ENCODE measurements at regions not wholly inside any gene's neighbourhood (a gene's known extent, or its start where the extent isn't known, plus 50 kb on each side); places are given as distances from the start of the nearest gene placed in this dataset.

DNA sequence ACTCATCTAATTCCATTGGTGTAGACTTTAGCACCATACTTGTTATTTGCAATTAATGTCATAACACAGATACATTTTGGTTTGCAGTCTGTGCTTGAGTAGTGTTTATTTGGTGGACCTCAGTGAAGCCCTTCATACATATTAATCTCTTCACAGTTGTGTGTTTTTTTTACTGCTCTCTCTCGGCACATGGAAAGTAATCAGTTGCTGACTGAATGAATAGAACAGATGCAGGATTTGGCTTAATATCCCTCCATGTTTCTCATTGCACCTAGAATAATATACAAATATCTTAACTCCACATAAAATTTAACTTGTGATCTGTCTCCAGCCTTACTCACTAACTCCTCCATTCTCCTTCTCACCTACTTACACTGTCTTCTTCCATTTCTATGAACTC is 319.1 kb downstream of the DMRT2 start:
- TF ChIP-seq JUND (IDR thresholded peaks at IDR 0.05; ENCODE audit: low read depth): no peak
- in situ Hi-C loops (cut with HindIII; ENCODE audit: low pct_unique_long_range_greater_than_20kb, low sequenced_read_pairs): no loop called here
- no peak for DNase-seq (ENCODE audit: low read depth in 1 of 2, low spot score in 1 of 2)

GRCh38 chr9:1373445-1373844 is 323.3 kb downstream of the DMRT2 start:
- in situ Hi-C loops (cut with HindIII; ENCODE audit: low pct_unique_long_range_greater_than_20kb, low sequenced_read_pairs): no loop called here
- no peak for DNase-seq (ENCODE audit: low read depth in 1 of 2, low spot score in 1 of 2)
- TF ChIP-seq JUND (IDR thresholded peaks at IDR 0.05; ENCODE audit: low read depth): no peak

DNA sequence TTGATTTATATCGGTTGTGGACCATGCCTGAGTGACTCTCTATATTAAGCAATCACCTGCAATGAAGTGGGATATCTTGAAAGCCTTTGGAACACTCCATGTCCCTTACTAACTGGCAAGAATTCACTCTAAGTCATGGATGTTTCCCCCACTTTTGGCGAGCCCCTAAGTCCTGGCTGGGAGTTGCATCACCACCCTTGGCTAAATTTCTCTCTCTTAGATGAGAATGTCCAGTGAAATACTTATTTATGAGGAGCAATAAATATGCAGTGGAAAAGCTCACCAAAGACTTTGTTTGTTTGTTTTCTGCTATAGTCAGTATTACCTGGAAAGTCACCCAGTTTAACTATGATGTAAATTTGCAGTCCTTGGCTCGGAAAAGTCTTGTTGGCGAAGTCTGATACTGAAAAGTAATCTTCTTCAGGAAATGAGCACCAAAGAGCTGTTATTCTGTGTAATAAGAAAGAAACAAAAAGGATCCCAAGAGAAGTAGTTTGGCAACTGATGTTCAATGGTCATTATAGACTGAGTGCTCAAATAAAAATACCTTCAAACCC is 333.8 kb downstream of the DMRT2 start:
- DNase-seq (ENCODE audit: low read depth in 1 of 2, low spot score in 1 of 2): no peak
- TF ChIP-seq JUND (IDR thresholded peaks at IDR 0.05; ENCODE audit: low read depth): no peak
- in situ Hi-C loops (cut with HindIII; ENCODE audit: low pct_unique_long_range_greater_than_20kb, low sequenced_read_pairs): no loop called here

GRCh38 chr9:1384816-1385215 is 334.7 kb downstream of the DMRT2 start:
- no peak for DNase-seq (ENCODE audit: low read depth in 1 of 2, low spot score in 1 of 2)
- TF ChIP-seq JUND (IDR thresholded peaks at IDR 0.05; ENCODE audit: low read depth): no peak
- in situ Hi-C loops (cut with HindIII; ENCODE audit: low pct_unique_long_range_greater_than_20kb, low sequenced_read_pairs): no loop called here

- no peak for TF ChIP-seq JUND (IDR thresholded peaks at IDR 0.05; ENCODE audit: low read depth)
- peak in 1 of 2 experiments; percentile 24 for DNase-seq (ENCODE audit: low read depth in 1 of 2, low spot score in 1 of 2)
- in situ Hi-C loops (cut with HindIII; ENCODE audit: low pct_unique_long_range_greater_than_20kb, low sequenced_read_pairs): no loop called here
These were observed 336.3 kb downstream of the DMRT2 start for GRCh38 chr9:1386420-1386819.

DNA sequence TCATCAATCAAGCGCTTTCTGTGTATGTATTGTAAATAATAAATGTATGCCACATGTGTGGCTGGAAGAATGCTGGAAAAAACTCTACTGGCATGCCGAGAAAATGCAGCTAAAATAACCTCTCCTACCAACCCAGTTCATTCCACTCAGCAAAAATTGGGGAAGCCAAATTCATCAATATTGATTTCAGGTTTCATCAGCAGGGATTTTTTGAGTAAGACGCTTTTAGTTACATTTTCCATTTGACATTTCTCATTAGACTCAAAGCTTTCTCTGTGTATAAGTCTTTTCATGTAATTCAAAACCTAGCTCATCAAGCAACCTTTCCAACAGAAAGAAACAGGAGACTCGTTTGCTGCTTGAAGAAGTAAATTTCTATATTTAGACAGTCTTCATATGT is 338.1 kb downstream of the DMRT2 start:
- no peak for DNase-seq (ENCODE audit: low read depth in 1 of 2, low spot score in 1 of 2)
- no peak for TF ChIP-seq JUND (IDR thresholded peaks at IDR 0.05; ENCODE audit: low read depth)
- in situ Hi-C loops (cut with HindIII; ENCODE audit: low pct_unique_long_range_greater_than_20kb, low sequenced_read_pairs): no loop called here

DNA sequence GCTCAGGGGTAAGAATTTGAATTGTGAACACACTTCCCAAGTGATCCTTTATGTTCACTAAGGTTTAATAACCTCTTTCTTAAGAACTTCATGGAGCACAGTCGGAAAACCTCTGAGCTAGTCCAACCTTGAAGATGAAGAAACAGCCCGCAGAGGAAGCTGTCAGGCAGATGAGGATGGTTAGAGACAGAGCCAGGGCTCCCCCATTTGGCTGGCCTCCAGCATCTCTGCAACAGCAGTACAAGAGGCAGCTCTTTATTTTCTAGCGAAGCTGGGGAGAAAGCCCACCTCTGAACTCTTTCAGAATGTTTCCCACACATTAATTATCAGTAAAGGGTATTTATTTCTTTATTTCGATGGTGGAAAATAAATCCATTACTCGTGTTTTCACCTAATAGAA is 350.8 kb downstream of the DMRT2 start:
- no peak for TF ChIP-seq JUND (IDR thresholded peaks at IDR 0.05; ENCODE audit: low read depth)
- no peak for DNase-seq (ENCODE audit: low read depth in 1 of 2, low spot score in 1 of 2)
- in situ Hi-C loops (cut with HindIII; ENCODE audit: low pct_unique_long_range_greater_than_20kb, low sequenced_read_pairs): no loop called here

- in situ Hi-C loops (cut with HindIII; ENCODE audit: low pct_unique_long_range_greater_than_20kb, low sequenced_read_pairs): no loop called here
- no peak for DNase-seq (ENCODE audit: low read depth in 1 of 2, low spot score in 1 of 2)
- no peak for TF ChIP-seq JUND (IDR thresholded peaks at IDR 0.05; ENCODE audit: low read depth)
These were observed 354.8 kb downstream of the DMRT2 start for GRCh38 chr9:1404940-1405339.

DNA sequence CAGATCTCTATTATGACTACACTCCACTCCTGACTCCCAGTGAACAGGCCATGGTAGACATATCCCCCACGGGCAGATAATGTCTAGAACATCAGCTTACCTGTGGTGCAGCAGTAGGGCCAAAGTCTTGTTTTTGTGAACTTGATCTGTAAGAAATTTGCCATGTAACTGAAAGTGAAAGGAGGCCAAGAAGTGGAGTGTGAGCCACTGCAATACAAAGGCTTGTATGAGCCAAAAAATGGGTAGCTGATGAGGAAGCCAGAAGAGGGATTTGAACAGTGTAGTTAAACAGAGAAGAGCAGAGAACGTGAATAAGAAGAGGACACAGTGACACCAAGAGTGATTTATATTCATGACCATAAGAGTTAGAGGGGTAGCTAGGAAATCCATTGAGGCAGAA is 361.7 kb downstream of the DMRT2 start:
- no peak for TF ChIP-seq JUND (IDR thresholded peaks at IDR 0.05; ENCODE audit: low read depth)
- no peak for DNase-seq (ENCODE audit: low read depth in 1 of 2, low spot score in 1 of 2)
- in situ Hi-C loops (cut with HindIII; ENCODE audit: low pct_unique_long_range_greater_than_20kb, low sequenced_read_pairs): no loop called here

DNA sequence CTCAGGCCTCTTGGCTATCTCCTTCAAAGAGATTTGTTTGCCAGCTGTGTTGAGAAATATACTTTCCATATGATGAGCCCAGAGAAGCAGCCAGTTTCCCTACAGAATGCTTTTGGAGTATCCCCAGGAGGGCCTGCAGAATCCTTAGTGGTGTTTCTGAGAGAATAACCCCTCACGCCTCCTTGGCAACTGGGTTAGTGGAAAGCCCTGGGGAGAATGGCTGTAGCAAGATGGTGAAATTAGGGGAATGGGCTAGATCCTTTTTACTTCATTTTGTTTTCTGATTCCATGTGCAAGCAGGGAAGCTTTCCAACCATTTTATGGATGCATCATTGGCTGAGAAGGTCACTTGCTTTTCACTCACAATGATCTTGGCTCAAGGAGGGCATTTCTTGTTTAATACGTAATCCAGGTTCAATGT is 364.6 kb downstream of the DMRT2 start:
- DNase-seq (ENCODE audit: low read depth in 1 of 2, low spot score in 1 of 2): no peak
- TF ChIP-seq JUND (IDR thresholded peaks at IDR 0.05; ENCODE audit: low read depth): no peak
- in situ Hi-C loops (cut with HindIII; ENCODE audit: low pct_unique_long_range_greater_than_20kb, low sequenced_read_pairs): no loop called here

DNA sequence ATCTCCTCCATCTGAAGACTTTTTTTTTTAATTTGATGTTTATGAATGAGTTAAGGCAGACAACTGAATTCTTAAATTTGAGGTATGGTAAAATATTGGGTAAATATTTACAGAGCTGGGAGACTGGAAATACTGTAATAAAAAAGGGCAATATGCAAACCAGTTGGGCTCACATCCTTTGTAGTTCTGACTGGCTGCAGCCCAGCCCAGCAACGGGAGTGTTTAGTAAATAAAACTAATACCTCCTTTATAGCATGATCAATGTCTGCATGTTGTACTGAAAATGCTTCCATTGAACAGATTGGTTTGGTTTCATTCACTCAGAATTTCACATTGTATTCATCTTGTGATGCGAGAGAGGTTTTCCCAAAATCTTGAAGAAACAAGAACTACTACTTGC is 365.0 kb downstream of the DMRT2 start:
- no peak for DNase-seq (ENCODE audit: low read depth in 1 of 2, low spot score in 1 of 2)
- in situ Hi-C loops (cut with HindIII; ENCODE audit: low pct_unique_long_range_greater_than_20kb, low sequenced_read_pairs): no loop called here
- TF ChIP-seq JUND (IDR thresholded peaks at IDR 0.05; ENCODE audit: low read depth): no peak

- no peak for DNase-seq (ENCODE audit: low read depth in 1 of 2, low spot score in 1 of 2)
- no peak for TF ChIP-seq JUND (IDR thresholded peaks at IDR 0.05; ENCODE audit: low read depth)
- in situ Hi-C loops (cut with HindIII; ENCODE audit: low pct_unique_long_range_greater_than_20kb, low sequenced_read_pairs): no loop called here
These were observed 366.1 kb downstream of the DMRT2 start for GRCh38 chr9:1416261-1416660.

- no peak for DNase-seq (ENCODE audit: low read depth in 1 of 2, low spot score in 1 of 2)
- in situ Hi-C loops (cut with HindIII; ENCODE audit: low pct_unique_long_range_greater_than_20kb, low sequenced_read_pairs): no loop called here
- no peak for TF ChIP-seq JUND (IDR thresholded peaks at IDR 0.05; ENCODE audit: low read depth)
These were observed 371.3 kb downstream of the DMRT2 start for GRCh38 chr9:1421436-1421835.

DNA sequence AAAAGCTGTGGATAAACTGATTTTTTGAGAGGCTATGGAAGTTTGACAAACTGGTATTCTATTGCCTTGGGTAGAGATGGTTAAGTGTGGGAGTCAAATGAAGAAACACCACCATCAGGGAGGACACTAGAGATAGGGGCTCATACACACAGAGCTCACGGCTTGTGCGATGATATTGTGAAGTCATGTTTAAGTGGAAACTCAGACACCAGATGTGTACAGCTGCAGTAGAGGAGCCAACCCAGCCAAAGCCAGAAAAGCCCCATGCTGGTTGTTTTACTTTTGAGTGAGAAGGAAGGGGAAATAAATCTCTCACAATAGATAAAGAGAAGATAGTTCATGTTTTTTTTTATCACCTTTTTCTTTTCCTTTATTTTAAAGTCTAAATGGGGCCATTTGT is 377.7 kb downstream of the DMRT2 start:
- no peak for DNase-seq (ENCODE audit: low read depth in 1 of 2, low spot score in 1 of 2)
- TF ChIP-seq JUND (IDR thresholded peaks at IDR 0.05; ENCODE audit: low read depth): no peak
- in situ Hi-C loops (cut with HindIII; ENCODE audit: low pct_unique_long_range_greater_than_20kb, low sequenced_read_pairs): no loop called here

Measured in T47D (cell line).